Gastrocnemius medialis (tissue), 4 donors: ENCODE measurements at regions not wholly inside any gene's neighbourhood (a gene's known extent, or its start where the extent isn't known, plus 50 kb on each side); places are given as distances from the start of the nearest gene placed in this dataset.

Experiments
- CTCF ChIP-seq, 5 experiments: fragments of 450-650 bp in 3 of 5; fragments of 200-600 bp in 2 of 5; sonication (generic) in 2 of 5; IDR thresholded peaks in 4 of 5; conservative IDR thresholded peaks in 1 of 5; 1 replicate in 4 of 5; 2 replicates in 1 of 5; pipeline ENCODE4 v1.5.1; 2016 to 2019; ENCODE audit warnings: antibody characterized with exemption in 5 of 5, mild to moderate bottlenecking in 3 of 5, moderate library complexity in 3 of 5
- POLR2A ChIP-seq, 2 donors: fragments of 450-650 bp; IDR thresholded peaks; one replicate each; pipeline ENCODE4 v1.6.1; 2017; ENCODE audit warnings: antibody characterized with exemption in 2 of 2, mild to moderate bottlenecking in 2 of 2, moderate library complexity in 2 of 2

GRCh38 chr10:126770809-126771208 lies 100.3 kb upstream of the C10orf90 start:
- TF ChIP-seq POLR2A (IDR thresholded peaks at IDR 0.05) (no peak), CTCF (IDR thresholded peaks at IDR 0.05 in 4 of 5, conservative IDR thresholded peaks at IDR 0.05 in 1 of 5) (no peak)
